ENCODE measurements at regions not wholly inside any gene's neighbourhood (a gene's known extent, or its start where the extent isn't known, plus 50 kb on each side); places are given as distances from the start of the nearest gene placed in this dataset.
A peak's percentile ranks its signal among the peaks of the same experiment; 100 is the strongest.

DNA sequence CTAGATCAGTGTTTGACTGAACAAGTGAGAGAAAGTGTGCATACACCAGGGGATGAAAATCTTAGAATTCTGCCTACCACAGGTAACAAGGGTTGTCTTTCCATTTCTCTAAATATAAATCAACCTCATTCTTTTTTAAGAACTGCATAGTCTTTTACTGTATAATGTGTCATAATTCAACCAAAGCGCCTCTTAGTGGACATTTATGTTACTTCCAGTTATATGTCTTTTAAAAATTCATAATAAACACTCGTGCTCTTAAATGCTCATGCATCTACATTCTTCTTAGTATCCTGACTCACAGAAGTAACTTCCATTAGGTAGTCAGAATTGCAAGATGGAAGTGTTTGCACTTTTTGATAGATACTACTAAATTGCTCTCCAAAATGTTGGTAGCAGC is 76.2 kb downstream of the CHRNA1 start:
- H3K4me3 ChIP-seq (replicated peaks; ENCODE audit: insufficient read depth, low read length), result no peak overlapping the region
- DNase-seq (ENCODE audit: low read depth in 1 of 2, low spot score in 1 of 2), result no peak
- no peak overlapping the region for H3K27ac ChIP-seq (replicated peaks)
- TF ChIP-seq, protein P1, sequence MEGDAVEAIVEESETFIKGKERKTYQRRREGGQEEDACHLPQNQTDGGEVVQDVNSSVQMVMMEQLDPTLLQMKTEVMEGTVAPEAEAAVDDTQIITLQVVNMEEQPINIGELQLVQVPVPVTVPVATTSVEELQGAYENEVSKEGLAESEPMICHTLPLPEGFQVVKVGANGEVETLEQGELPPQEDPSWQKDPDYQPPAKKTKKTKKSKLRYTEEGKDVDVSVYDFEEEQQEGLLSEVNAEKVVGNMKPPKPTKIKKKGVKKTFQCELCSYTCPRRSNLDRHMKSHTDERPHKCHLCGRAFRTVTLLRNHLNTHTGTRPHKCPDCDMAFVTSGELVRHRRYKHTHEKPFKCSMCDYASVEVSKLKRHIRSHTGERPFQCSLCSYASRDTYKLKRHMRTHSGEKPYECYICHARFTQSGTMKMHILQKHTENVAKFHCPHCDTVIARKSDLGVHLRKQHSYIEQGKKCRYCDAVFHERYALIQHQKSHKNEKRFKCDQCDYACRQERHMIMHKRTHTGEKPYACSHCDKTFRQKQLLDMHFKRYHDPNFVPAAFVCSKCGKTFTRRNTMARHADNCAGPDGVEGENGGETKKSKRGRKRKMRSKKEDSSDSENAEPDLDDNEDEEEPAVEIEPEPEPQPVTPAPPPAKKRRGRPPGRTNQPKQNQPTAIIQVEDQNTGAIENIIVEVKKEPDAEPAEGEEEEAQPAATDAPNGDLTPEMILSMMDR (IDR thresholded peaks at IDR 0.05; ENCODE audit: insufficient read depth, low read length), result peak; percentile 37
- TF ChIP-seq POLR2AphosphoS5 (IDR thresholded peaks at IDR 0.05; ENCODE audit: low read depth), result no peak
- no peaks in the 10 kb centered on the region for H3K27me3 ChIP-seq (ENCODE audit: insufficient read depth, poor library complexity, severe bottlenecking)

GRCh38 chr2:174686430-174686829 is 77.8 kb downstream of the CHRNA1 start:
- H3K4me3 ChIP-seq (replicated peaks; ENCODE audit: insufficient read depth, low read length), result no peak overlapping the region
- TF ChIP-seq GABPA (IDR thresholded peaks at IDR 0.05; ENCODE audit: low read depth) (no peak), REST (IDR thresholded peaks at IDR 0.05; ENCODE audit: insufficient replicate concordance, low read depth) (no peak), SPI1 (IDR thresholded peaks at IDR 0.05; ENCODE audit: borderline replicate concordance, low read depth) (no peak), POLR2AphosphoS5 (IDR thresholded peaks at IDR 0.05; ENCODE audit: low read depth) (no peak)
- TF ChIP-seq, protein P1 (IDR thresholded peaks at IDR 0.05; ENCODE audit: insufficient read depth, low read length), result no peak
- DNase-seq (ENCODE audit: low read depth in 1 of 2, low spot score in 1 of 2), result no peak
- H3K27me3 ChIP-seq (ENCODE audit: insufficient read depth, poor library complexity, severe bottlenecking), result no peaks in the 10 kb centered on the region
- H3K27ac ChIP-seq (replicated peaks), result peak overlapping the region; percentile 23; the same call in 1 of the 2 replicates

GRCh38 chr2:174683392-174683759 is 80.9 kb downstream of the CHRNA1 start:
- 0 out of 2 replicates have a peak overlapping the region, but pooled peaks have one; percentile 42 for H3K27ac ChIP-seq (replicated peaks)
- H3K4me3 ChIP-seq (replicated peaks; ENCODE audit: insufficient read depth, low read length), result peak overlapping the region; percentile 66
- TF ChIP-seq GABPA (IDR thresholded peaks at IDR 0.05; ENCODE audit: low read depth), result no peak
- no peak for TF ChIP-seq REST (IDR thresholded peaks at IDR 0.05; ENCODE audit: insufficient replicate concordance, low read depth)
- no peak for TF ChIP-seq POLR2AphosphoS5 (IDR thresholded peaks at IDR 0.05; ENCODE audit: low read depth)
- peak; percentile 71; the same call in 1 of the 2 replicates for TF ChIP-seq SPI1 (IDR thresholded peaks at IDR 0.05; ENCODE audit: borderline replicate concordance, low read depth)
- TF ChIP-seq, protein P1 (IDR thresholded peaks at IDR 0.05; ENCODE audit: insufficient read depth, low read length), result no peak
- DNase-seq (ENCODE audit: low read depth in 1 of 2, low spot score in 1 of 2), result peak in 1 of 2 experiments; percentile 45
- no peaks in the 10 kb centered on the region for H3K27me3 ChIP-seq (ENCODE audit: insufficient read depth, poor library complexity, severe bottlenecking)
